ENCODE measurements at regions not wholly inside any gene's neighbourhood (a gene's known extent, or its start where the extent isn't known, plus 50 kb on each side); places are given as distances from the start of the nearest gene placed in this dataset.
A peak's percentile ranks its signal among the peaks of the same experiment; 100 is the strongest.

- no peak overlapping the region for H3K27ac Mint-ChIP-seq (ENCODE audit: low read depth, unreplicated experiment)
- TF ChIP-seq CTCF (IDR thresholded peaks at IDR 0.05; ENCODE audit: unreplicated experiment) = no peak
- no peak overlapping the region for H3K4me3 Mint-ChIP-seq (ENCODE audit: unreplicated experiment)
- no peaks in the 10 kb centered on the region for H3K27me3 Mint-ChIP-seq (ENCODE audit: insufficient read depth, unreplicated experiment)
- H3K36me3 Mint-ChIP-seq (ENCODE audit: insufficient read depth, unreplicated experiment) = no peaks in the 10 kb centered on the region
- ChIA-PET CTCF (no interaction called here), POLR2A (interaction anchor here (0.7 kb wide), 1 partner anchor 39 kb away, joined by 3 read pairs; no protein-coding TSS in a partner anchor)
- H3K4me1 Mint-ChIP-seq (ENCODE audit: insufficient read depth, unreplicated experiment) = peaks cover 13% of the 10 kb centered on the region
- no peaks in the 10 kb centered on the region for H3K9me3 Mint-ChIP-seq (ENCODE audit: unreplicated experiment)
- no TSS peak for BruUV-seq (replicated peaks)
- DNase-seq (ENCODE audit: unreplicated experiment) = no peak
- intact Hi-C loops (cut with micrococcal nuclease) = no loop called here
Measured at GRCh38 chr16:80437707-80438106, 103.1 kb upstream of the DYNLRB2 start.

- CTCF ChIA-PET = interaction anchor here (0.7 to 1.5 kb wide), 2 partner anchors 30 to 66 kb away, joined by 3 to 6 read pairs; no protein-coding TSS in a partner anchor
- Mint-ChIP-seq H3K9me3 (ENCODE audit: unreplicated experiment) (peaks cover 6% of the 10 kb centered on the region), H3K4me1 (ENCODE audit: insufficient read depth, unreplicated experiment) (peaks cover 13% of the 10 kb centered on the region), H3K27ac (ENCODE audit: low read depth, unreplicated experiment) (no peak overlapping the region), H3K27me3 (ENCODE audit: insufficient read depth, unreplicated experiment) (no peaks in the 10 kb centered on the region), H3K36me3 (ENCODE audit: insufficient read depth, unreplicated experiment) (no peaks in the 10 kb centered on the region), H3K4me3 (ENCODE audit: unreplicated experiment) (no peak overlapping the region)
- no peak for TF ChIP-seq CTCF (IDR thresholded peaks at IDR 0.05; ENCODE audit: unreplicated experiment)
- intact Hi-C loops (cut with micrococcal nuclease) = no loop called here
- POLR2A ChIA-PET = no interaction called here
- BruUV-seq (replicated peaks) = no TSS peak
- no peak for DNase-seq (ENCODE audit: unreplicated experiment)
Measured at GRCh38 chr16:80436510-80436909, 104.3 kb upstream of the DYNLRB2 start.

- intact Hi-C loops (cut with micrococcal nuclease) = no loop called here
- Mint-ChIP-seq H3K36me3 (ENCODE audit: insufficient read depth, unreplicated experiment) (no peaks in the 10 kb centered on the region), H3K27me3 (ENCODE audit: insufficient read depth, unreplicated experiment) (no peaks in the 10 kb centered on the region), H3K4me3 (ENCODE audit: unreplicated experiment) (no peak overlapping the region), H3K9me3 (ENCODE audit: unreplicated experiment) (peaks cover 8% of the 10 kb centered on the region), H3K4me1 (ENCODE audit: insufficient read depth, unreplicated experiment) (peaks cover 13% of the 10 kb centered on the region), H3K27ac (ENCODE audit: low read depth, unreplicated experiment) (no peak overlapping the region)
- DNase-seq (ENCODE audit: unreplicated experiment) = peak; percentile 61
- CTCF ChIA-PET = interaction anchor here (0.7 to 0.8 kb wide), 2 partner anchors 33 to 665 kb away, joined by 3 read pairs; no protein-coding TSS in a partner anchor
- no peak for TF ChIP-seq CTCF (IDR thresholded peaks at IDR 0.05; ENCODE audit: unreplicated experiment)
- POLR2A ChIA-PET = no interaction called here
- BruUV-seq (replicated peaks) = no TSS peak
Measured at GRCh38 chr16:80433623-80434022, 107.2 kb upstream of the DYNLRB2 start.

GRCh38 chr16:80427795-80428194 lies 113.0 kb upstream of the DYNLRB2 start:
- ChIA-PET POLR2A (no interaction called here), CTCF (no interaction called here)
- DNase-seq (ENCODE audit: unreplicated experiment) = no peak
- no peak overlapping the region for H3K4me3 Mint-ChIP-seq (ENCODE audit: unreplicated experiment)
- H3K36me3 Mint-ChIP-seq (ENCODE audit: insufficient read depth, unreplicated experiment) = no peaks in the 10 kb centered on the region
- no peaks in the 10 kb centered on the region for H3K27me3 Mint-ChIP-seq (ENCODE audit: insufficient read depth, unreplicated experiment)
- H3K27ac Mint-ChIP-seq (ENCODE audit: low read depth, unreplicated experiment) = no peak overlapping the region
- intact Hi-C loops (cut with micrococcal nuclease) = no loop called here
- BruUV-seq (replicated peaks) = no TSS peak
- H3K9me3 Mint-ChIP-seq (ENCODE audit: unreplicated experiment) = peaks cover 8% of the 10 kb centered on the region
- no peak for TF ChIP-seq CTCF (IDR thresholded peaks at IDR 0.05; ENCODE audit: unreplicated experiment)
- no peaks in the 10 kb centered on the region for H3K4me1 Mint-ChIP-seq (ENCODE audit: insufficient read depth, unreplicated experiment)

Measured in MCF 10A (cell line).